RWPE2 (cell line): ENCODE measurements at regions not wholly inside any gene's neighbourhood (a gene's known extent, or its start where the extent isn't known, plus 50 kb on each side); places are given as distances from the start of the nearest gene placed in this dataset.

Source experiments
- ATAC-seq: fragments of 200-7000 bp; cut with Tn5 transposase; 3 replicates; pipeline ENCODE4 v1.9.1; 2021; ENCODE audit warnings: low read depth
- DNase-seq: peaks from one replicate; pipeline ENCODE4 v3.0.0-alpha.2; 2020; ENCODE audit warnings: low spot score
- H3K27ac ChIP-seq: fragments of 450-650 bp; 2 replicates; pipeline ENCODE4 v1.5.1; 2017; ENCODE audit warnings: mild to moderate bottlenecking; ENCODE audit not compliant: poor library complexity, severe bottlenecking
- H3K27me3 ChIP-seq: fragments of 250-450 bp; sonication (Bioruptor Pico); 2 replicates; pipeline ENCODE4 v1.5.1; 2021; ENCODE audit warnings: mild to moderate bottlenecking, moderate library complexity; ENCODE audit not compliant: insufficient read depth, poor library complexity, severe bottlenecking
- H3K36me3 ChIP-seq: fragments of 250-450 bp; sonication (Bioruptor Pico); 2 replicates; pipeline ENCODE4 v1.5.1; 2020; ENCODE audit warnings: low read depth, mild to moderate bottlenecking, moderate library complexity
- H3K4me1 ChIP-seq: fragments of 250-450 bp; sonication (Bioruptor Pico); 2 replicates; pipeline ENCODE4 v1.5.1; 2021; ENCODE audit warnings: mild to moderate bottlenecking, moderate library complexity; ENCODE audit not compliant: insufficient read depth, poor library complexity, severe bottlenecking
- H3K4me3 ChIP-seq: fragments of 250-450 bp; sonication (Bioruptor Pico); 2 replicates; pipeline ENCODE4 v1.5.1; 2021; ENCODE audit warnings: mild to moderate bottlenecking, moderate library complexity; ENCODE audit not compliant: severe bottlenecking
- H3K9me3 ChIP-seq: fragments of 250-450 bp; sonication (Bioruptor Pico); 2 replicates; pipeline ENCODE4 v1.5.1; 2021; ENCODE audit warnings: mild to moderate bottlenecking, moderate library complexity; ENCODE audit not compliant: severe bottlenecking
- TF ChIP-seq, protein P1 (sequence below): fragments of 450-650 bp; IDR thresholded peaks from one replicate; pipeline ENCODE4 v1.5.1; 2017; ENCODE audit warnings: mild to moderate bottlenecking, moderate library complexity; ENCODE audit not compliant: poor library complexity, severe bottlenecking

- H3K4me3 ChIP-seq, result no peak overlapping the region
- TF ChIP-seq, protein P1, sequence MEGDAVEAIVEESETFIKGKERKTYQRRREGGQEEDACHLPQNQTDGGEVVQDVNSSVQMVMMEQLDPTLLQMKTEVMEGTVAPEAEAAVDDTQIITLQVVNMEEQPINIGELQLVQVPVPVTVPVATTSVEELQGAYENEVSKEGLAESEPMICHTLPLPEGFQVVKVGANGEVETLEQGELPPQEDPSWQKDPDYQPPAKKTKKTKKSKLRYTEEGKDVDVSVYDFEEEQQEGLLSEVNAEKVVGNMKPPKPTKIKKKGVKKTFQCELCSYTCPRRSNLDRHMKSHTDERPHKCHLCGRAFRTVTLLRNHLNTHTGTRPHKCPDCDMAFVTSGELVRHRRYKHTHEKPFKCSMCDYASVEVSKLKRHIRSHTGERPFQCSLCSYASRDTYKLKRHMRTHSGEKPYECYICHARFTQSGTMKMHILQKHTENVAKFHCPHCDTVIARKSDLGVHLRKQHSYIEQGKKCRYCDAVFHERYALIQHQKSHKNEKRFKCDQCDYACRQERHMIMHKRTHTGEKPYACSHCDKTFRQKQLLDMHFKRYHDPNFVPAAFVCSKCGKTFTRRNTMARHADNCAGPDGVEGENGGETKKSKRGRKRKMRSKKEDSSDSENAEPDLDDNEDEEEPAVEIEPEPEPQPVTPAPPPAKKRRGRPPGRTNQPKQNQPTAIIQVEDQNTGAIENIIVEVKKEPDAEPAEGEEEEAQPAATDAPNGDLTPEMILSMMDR, result no peak
- no peak overlapping the region for H3K27ac ChIP-seq
- H3K27me3 ChIP-seq, result no peaks in the 10 kb centered on the region
- DNase-seq (no peak), ATAC-seq (no peak)
- H3K36me3 ChIP-seq, result no peaks in the 10 kb centered on the region
- H3K4me1 ChIP-seq, result no peaks in the 10 kb centered on the region
- no peaks in the 10 kb centered on the region for H3K9me3 ChIP-seq
Observed at GRCh38 chrX:116667346-116668134, 204.8 kb upstream of the CT83 start.

- H3K4me3 ChIP-seq, result no peak overlapping the region
- TF ChIP-seq, protein P1, result no peak
- ATAC-seq (no peak), DNase-seq (no peak)
- H3K36me3 ChIP-seq, result no peaks in the 10 kb centered on the region
- H3K9me3 ChIP-seq, result no peaks in the 10 kb centered on the region
- H3K27ac ChIP-seq, result no peak overlapping the region
- no peaks in the 10 kb centered on the region for H3K4me1 ChIP-seq
- no peaks in the 10 kb centered on the region for H3K27me3 ChIP-seq
Observed at GRCh38 chrX:116657071-116657470, 194.3 kb upstream of the CT83 start.

DNA sequence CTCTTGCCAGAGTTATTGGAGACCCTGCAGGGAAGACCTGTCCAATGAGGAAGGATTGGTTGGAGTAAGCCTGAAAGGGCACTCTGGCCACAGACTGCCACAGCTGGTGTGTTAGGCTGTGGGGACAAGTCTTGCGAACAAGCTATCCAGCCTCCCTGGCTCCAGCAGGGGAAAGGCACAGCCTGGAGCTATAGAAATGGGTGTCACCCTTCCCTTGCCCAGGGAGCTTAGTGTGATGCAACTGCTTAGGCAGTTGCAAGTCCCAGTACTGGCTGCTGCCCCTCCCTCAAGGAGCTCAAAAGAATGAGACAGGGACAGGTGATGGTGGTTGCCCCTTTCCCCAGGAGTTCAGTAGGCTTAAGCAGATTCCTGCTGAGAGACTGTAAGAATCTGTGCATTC lies 165.7 kb upstream of the CT83 start:
- DNase-seq (no peak), ATAC-seq (no peak)
- H3K4me1 ChIP-seq, result no peaks in the 10 kb centered on the region
- TF ChIP-seq, protein P1, result no peak
- H3K27me3 ChIP-seq, result no peaks in the 10 kb centered on the region
- H3K27ac ChIP-seq, result no peak overlapping the region
- no peaks in the 10 kb centered on the region for H3K9me3 ChIP-seq
- no peaks in the 10 kb centered on the region for H3K36me3 ChIP-seq
- H3K4me3 ChIP-seq, result no peak overlapping the region

DNA sequence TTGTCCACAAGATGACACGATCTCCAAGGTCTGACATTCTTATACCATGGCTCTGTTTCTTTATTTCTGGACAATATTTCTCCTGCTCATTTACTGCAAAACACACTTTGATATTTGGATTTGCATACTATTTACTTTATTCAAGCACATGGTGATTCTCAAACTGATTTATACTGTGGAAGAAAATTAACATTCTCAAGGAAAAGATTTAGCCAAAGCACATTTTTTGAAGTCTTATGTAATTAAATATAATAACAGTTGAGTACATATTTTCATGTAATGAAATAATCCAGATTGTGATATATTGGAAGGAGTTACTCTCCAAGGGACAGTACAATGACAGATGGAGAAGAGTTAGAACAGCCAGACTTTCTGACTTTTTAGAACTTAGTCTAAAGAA lies 155.8 kb upstream of the CT83 start:
- TF ChIP-seq, protein P1, result no peak
- ATAC-seq, result no peak

GRCh38 chrX:116607776-116608175 lies 145.0 kb upstream of the CT83 start:
- no peaks in the 10 kb centered on the region for H3K9me3 ChIP-seq
- no peaks in the 10 kb centered on the region for H3K27me3 ChIP-seq
- no peak overlapping the region for H3K4me3 ChIP-seq
- no peaks in the 10 kb centered on the region for H3K4me1 ChIP-seq
- TF ChIP-seq, protein P1, result no peak
- H3K36me3 ChIP-seq, result no peaks in the 10 kb centered on the region
- DNase-seq (no peak), ATAC-seq (peak; percentile 23; the same call in 1 of the 3 replicates)
- no peak overlapping the region for H3K27ac ChIP-seq

More for the DNA sequence above, 155.8 kb upstream of the CT83 start:
- no peak overlapping the region for H3K4me3 ChIP-seq
- H3K27me3 ChIP-seq, result no peaks in the 10 kb centered on the region
- no peaks in the 10 kb centered on the region for H3K36me3 ChIP-seq
- no peak overlapping the region for H3K27ac ChIP-seq
- no peak for DNase-seq
- H3K4me1 ChIP-seq, result no peaks in the 10 kb centered on the region
- no peaks in the 10 kb centered on the region for H3K9me3 ChIP-seq
